Activated CD4-positive, alpha-beta T cell treated with anti-CD3 and anti-CD28 coated beads, Interleukin-2, amount 50 U/mL, for 16 hours (primary cell): ENCODE measurements at regions not wholly inside any gene's neighbourhood (a gene's known extent, or its start where the extent isn't known, plus 50 kb on each side); places are given as distances from the start of the nearest gene placed in this dataset.
"Not testable (repeated sequence)": the region's sequence is repeated elsewhere in the genome, so short reads cannot be mapped to it uniquely, and the experiment has no call there.

Experiments used
- DNase-seq: peaks from one replicate; pipeline ENCODE4 v3.0.0-alpha.2; 2020

GRCh38 chr6:86215323-86215722 lies 572.6 kb upstream of the SYNCRIP start:
- DNase-seq = no peak

- no peak for DNase-seq
These were observed 563.3 kb upstream of the SYNCRIP start for GRCh38 chr6:86205980-86206379.

- no peak for DNase-seq
These were observed 560.4 kb upstream of the SYNCRIP start for GRCh38 chr6:86203044-86203443.

GRCh38 chr6:86193821-86194220 lies 551.1 kb upstream of the SYNCRIP start:
- no peak for DNase-seq

GRCh38 chr6:86192123-86192522 lies 549.4 kb upstream of the SYNCRIP start:
- DNase-seq = peak; percentile 9

GRCh38 chr6:86175149-86175548 lies 532.5 kb upstream of the SYNCRIP start:
- not testable (repeated sequence) for DNase-seq

GRCh38 chr6:86154852-86155251 lies 512.2 kb upstream of the SYNCRIP start:
- DNase-seq = no peak

- no peak for DNase-seq
These were observed 510.8 kb upstream of the SYNCRIP start for GRCh38 chr6:86153521-86153920.

GRCh38 chr6:86152546-86152945 lies 509.9 kb upstream of the SYNCRIP start:
- DNase-seq = no peak

- DNase-seq = no peak
These were observed 505.9 kb upstream of the SYNCRIP start for GRCh38 chr6:86148586-86148985.

GRCh38 chr6:86147859-86148258 lies 505.2 kb upstream of the SYNCRIP start:
- DNase-seq = no peak

- DNase-seq = no peak
These were observed 504.6 kb upstream of the SYNCRIP start for GRCh38 chr6:86147311-86147710.

GRCh38 chr6:86146751-86147150 lies 504.1 kb upstream of the SYNCRIP start:
- DNase-seq = not testable (repeated sequence)

GRCh38 chr6:86142326-86142725 lies 499.6 kb upstream of the SYNCRIP start:
- DNase-seq = no peak

- no peak for DNase-seq
These were observed 485.6 kb upstream of the SYNCRIP start for GRCh38 chr6:86128130-86128814.

GRCh38 chr6:86122086-86122485 lies 479.4 kb upstream of the SYNCRIP start:
- no peak for DNase-seq

GRCh38 chr6:86118271-86118670 lies 475.6 kb upstream of the SYNCRIP start:
- no peak for DNase-seq

GRCh38 chr6:86107985-86108384 lies 465.3 kb upstream of the SYNCRIP start:
- no peak for DNase-seq

- no peak for DNase-seq
These were observed 445.3 kb upstream of the SYNCRIP start for GRCh38 chr6:86087954-86088353.

GRCh38 chr6:86079938-86080337 lies 437.3 kb upstream of the SYNCRIP start:
- no peak for DNase-seq

- no peak for DNase-seq
These were observed 427.5 kb upstream of the SYNCRIP start for GRCh38 chr6:86070151-86070550.

GRCh38 chr6:86065002-86065401 lies 422.3 kb upstream of the SYNCRIP start:
- not testable (repeated sequence) for DNase-seq

GRCh38 chr6:86057293-86057980 lies 414.8 kb upstream of the SYNCRIP start:
- DNase-seq = not testable (repeated sequence)

- DNase-seq = no peak
These were observed 402.4 kb upstream of the SYNCRIP start for GRCh38 chr6:86045038-86045437.

GRCh38 chr6:86042214-86042613 lies 399.5 kb upstream of the SYNCRIP start:
- DNase-seq = no peak
